Coronary artery (tissue), 2 donors: ENCODE measurements at regions not wholly inside any gene's neighbourhood (a gene's known extent, or its start where the extent isn't known, plus 50 kb on each side); places are given as distances from the start of the nearest gene placed in this dataset.

Experiments
- DNase-seq: peaks from one replicate; pipeline ENCODE4 v3.0.0-alpha.2; 2017; ENCODE audit warnings: low spot score
- H3K27ac ChIP-seq, 2 donors: fragments of 200-600 bp; sonication (generic); one replicate each; pipeline ENCODE4 v1.5.1; 2016 to 2019
- H3K4me3 ChIP-seq: fragments of 200-600 bp; sonication (generic); 2 replicates; pipeline ENCODE4 v1.5.1; 2016; ENCODE audit warnings: mild to moderate bottlenecking, moderate library complexity
- TF ChIP-seq, protein P1 (sequence below): fragments of 200-600 bp; sonication (generic); IDR thresholded peaks from one replicate; pipeline ENCODE4 v1.5.1; 2019; ENCODE audit warnings: antibody characterized with exemption

DNA sequence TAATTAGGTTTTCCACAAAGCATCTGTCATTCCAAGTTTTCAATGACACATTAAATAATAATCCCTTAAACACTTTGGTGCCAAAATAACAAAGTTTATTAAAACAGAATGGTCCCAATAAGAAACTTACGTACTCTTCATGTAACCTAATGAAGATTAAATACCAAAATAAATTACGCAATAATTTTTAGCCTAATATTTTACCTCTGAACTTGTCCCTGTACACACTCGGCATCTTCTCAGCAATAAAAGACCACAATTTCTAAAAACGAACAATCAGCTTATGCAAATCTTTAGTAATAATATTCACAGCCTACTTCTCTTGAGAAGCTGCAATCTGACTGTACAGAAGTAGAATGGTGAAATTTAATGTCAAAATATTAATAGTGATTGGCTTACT, 163.6 kb downstream of the ZDHHC21 start:
- H3K4me3 ChIP-seq, result no peak overlapping the region
- no peak overlapping the region for H3K27ac ChIP-seq
- TF ChIP-seq, protein P1, sequence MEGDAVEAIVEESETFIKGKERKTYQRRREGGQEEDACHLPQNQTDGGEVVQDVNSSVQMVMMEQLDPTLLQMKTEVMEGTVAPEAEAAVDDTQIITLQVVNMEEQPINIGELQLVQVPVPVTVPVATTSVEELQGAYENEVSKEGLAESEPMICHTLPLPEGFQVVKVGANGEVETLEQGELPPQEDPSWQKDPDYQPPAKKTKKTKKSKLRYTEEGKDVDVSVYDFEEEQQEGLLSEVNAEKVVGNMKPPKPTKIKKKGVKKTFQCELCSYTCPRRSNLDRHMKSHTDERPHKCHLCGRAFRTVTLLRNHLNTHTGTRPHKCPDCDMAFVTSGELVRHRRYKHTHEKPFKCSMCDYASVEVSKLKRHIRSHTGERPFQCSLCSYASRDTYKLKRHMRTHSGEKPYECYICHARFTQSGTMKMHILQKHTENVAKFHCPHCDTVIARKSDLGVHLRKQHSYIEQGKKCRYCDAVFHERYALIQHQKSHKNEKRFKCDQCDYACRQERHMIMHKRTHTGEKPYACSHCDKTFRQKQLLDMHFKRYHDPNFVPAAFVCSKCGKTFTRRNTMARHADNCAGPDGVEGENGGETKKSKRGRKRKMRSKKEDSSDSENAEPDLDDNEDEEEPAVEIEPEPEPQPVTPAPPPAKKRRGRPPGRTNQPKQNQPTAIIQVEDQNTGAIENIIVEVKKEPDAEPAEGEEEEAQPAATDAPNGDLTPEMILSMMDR, result no peak
- no peak for DNase-seq

DNA sequence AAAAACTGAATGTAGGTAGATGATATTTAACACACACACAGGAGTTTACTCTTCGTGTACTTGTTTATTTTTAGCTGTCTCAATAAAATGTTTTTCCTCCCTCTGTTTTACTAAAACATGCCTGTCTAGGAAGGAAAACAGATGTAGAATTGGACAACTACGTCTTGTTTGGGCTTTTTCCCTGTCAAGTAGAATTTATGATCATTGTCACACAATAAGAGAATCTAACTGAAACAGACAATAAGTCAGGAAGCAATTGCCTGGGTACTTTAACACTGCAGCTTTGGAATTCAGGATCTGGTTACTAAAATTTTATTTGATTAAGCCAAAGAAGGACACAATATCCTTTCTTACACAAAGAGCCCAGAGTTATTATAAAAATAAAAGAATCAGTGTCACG, 164.2 kb downstream of the ZDHHC21 start:
- H3K27ac ChIP-seq, result no peak overlapping the region
- DNase-seq, result no peak
- H3K4me3 ChIP-seq, result no peak overlapping the region
- TF ChIP-seq, protein P1, result no peak

DNA sequence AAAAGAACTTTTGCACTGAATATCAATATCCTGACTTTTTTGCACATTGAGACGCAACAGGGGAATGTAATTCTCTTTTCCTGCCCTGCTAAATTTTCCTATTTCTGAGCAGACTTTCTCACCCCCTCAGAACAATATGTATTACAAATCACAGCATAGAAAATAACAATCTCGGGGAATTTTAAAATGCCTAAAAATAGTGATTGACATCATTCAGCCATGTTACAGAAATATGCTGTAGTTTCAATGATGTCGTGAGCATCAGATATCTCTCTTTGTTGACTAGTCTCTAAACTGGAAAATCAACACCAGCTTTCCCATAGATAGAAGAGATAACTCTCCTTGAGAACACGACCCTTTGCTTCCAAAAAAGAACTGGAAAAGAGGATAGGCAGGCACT, 166.7 kb downstream of the ZDHHC21 start:
- no peak overlapping the region for H3K4me3 ChIP-seq
- TF ChIP-seq, protein P1, result no peak
- no peak for DNase-seq
- H3K27ac ChIP-seq, result no peak overlapping the region

DNA sequence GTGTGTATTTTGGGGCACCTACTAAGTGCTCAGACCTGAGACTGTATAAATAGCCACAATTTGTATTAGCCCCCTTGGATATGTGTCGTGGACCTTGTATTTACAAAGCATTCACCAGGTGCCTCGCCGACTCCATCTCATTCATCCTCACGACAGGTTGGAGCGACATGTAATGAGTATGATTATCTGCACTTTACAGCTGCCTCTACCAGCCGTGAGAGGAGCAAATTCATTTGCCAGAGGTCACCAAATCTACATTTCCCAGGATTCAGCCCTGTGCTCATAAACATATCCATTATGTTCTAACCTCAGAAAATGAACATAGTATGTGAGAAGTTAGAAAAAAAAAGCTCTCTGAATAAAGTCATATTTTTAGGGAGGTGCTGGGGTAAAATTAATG, 167.4 kb downstream of the ZDHHC21 start:
- Histone ChIP-seq H3K27ac (no peak overlapping the region), H3K4me3 (no peak overlapping the region)
- TF ChIP-seq, protein P1, result no peak
- no peak for DNase-seq

DNA sequence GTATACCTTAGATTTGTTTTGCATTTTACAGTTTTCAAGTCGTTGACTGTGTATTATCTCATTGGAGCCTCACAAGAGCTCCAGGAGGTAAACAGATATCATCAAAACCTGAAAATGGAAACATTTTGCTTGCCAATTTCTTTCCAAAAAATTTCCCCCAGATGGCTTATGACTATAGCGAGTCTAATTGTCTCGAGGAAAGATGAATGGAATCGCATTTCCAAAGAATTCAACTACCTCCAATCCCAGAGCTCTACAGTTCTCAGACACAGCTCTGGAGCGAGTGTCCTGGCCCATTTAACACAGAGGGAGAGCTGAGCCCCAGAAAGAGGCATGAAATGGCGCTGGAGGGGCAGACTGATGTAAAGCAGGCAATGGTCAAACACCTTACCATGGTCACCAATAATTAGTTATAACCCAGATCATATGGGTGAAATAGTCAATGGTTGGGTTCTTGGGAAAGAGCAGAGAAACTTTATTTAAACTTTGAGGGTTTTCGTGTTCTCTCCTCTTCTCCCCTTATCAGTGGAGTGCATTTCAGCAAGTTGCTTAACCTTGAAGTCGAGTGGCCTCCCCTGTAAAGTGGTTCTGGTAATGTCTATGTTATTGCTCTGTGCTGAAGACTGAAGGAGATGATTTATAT, 168.2 kb downstream of the ZDHHC21 start:
- Histone ChIP-seq H3K4me3 (no peak overlapping the region), H3K27ac (no peak overlapping the region)
- TF ChIP-seq, protein P1, result no peak
- DNase-seq, result no peak

DNA sequence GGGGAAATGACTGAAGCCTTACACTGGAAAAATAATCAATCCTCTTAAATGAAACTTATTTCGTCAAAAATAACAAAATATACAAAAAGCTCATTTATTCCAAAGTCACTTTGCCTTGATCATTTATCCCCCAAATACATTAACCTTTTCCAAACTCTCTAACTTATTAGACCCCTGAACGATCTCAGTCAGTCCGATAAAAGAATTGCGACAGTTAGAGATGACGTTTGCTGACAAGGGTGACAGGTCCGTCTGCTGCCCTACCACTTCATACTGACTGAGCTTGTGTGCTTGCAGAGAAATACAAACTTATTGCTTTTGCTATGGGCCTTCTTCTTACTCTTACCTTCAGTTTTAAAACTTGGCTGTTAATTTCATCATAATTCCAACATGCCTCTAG, 169.7 kb downstream of the ZDHHC21 start:
- DNase-seq, result no peak
- Histone ChIP-seq H3K4me3 (no peak overlapping the region), H3K27ac (no peak overlapping the region)
- TF ChIP-seq, protein P1, result no peak

DNA sequence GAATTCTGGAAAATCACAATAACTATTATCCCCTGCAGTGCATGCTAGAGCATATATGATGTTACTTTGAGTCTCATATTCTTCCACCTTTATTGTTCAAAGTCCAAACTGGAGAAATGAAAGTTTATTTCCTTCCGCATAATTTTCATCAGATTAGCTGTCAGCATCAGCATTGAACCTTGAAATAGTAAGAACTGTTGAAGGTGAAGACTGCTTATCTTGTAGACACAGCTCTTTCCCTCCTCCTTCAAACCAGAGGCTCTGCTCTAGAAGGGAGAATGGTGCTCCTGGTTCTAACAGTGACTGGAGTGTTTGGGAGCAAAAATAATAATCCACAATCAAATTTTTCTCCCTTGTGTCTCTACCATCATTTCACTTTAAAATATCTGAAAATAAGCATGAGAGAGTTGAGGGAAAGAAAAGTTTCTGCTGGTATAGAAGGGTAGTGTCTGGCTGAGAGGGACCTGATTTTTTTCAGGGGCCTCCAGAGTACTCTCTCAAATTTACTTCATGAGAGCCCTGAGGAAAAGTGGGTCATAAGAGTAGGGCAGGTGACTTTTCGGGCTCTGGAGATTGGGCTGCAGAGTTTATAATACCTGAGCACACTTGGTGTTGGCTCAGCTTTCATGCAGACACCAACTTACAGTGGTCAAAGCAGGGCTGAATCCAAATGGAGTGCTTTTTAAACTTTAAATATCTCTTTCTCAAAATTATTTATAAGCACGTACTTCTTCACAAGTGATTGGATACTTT, 170.4 kb downstream of the ZDHHC21 start:
- Histone ChIP-seq H3K4me3 (no peak overlapping the region), H3K27ac (no peak overlapping the region)
- DNase-seq, result no peak
- TF ChIP-seq, protein P1, result no peak
